ENCODE measurements at regions not wholly inside any gene's neighbourhood (a gene's known extent, or its start where the extent isn't known, plus 50 kb on each side); places are given as distances from the start of the nearest gene placed in this dataset.

DNA sequence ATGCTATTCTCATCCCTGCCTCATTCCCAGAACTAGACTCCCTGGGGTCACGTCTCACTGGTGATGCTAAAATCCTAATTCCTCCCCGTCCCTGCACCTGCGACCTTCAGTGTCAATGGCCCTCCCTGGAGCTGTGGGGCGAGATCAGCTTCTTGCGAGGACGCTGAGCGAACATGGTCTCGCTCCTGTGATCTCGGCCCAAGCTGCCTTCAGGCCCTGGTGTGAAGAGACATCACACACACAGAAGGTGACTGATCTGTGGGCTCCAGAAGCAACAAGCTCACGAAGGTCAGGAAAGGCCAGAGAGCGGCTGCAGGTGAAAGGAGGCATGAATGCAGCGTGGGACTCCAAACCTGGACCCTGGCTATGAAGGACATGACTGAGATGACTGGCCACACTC, 139.5 kb upstream of the CST7 start:
- ATAC-seq: no peak
- TF ChIP-seq EP300 (IDR thresholded peaks at IDR 0.05) (no peak), CTCF (IDR thresholded peaks at IDR 0.05) (no peak), POLR2AphosphoS5 (IDR thresholded peaks at IDR 0.05) (no peak), POLR2A (IDR thresholded peaks at IDR 0.05) (no peak)
- 80 to 93% methylated on average over 1 to 3 of the region's 12 CpGs for WGBS, 2 donors (ENCODE audit: low coverage in 1 of 2)

DNA sequence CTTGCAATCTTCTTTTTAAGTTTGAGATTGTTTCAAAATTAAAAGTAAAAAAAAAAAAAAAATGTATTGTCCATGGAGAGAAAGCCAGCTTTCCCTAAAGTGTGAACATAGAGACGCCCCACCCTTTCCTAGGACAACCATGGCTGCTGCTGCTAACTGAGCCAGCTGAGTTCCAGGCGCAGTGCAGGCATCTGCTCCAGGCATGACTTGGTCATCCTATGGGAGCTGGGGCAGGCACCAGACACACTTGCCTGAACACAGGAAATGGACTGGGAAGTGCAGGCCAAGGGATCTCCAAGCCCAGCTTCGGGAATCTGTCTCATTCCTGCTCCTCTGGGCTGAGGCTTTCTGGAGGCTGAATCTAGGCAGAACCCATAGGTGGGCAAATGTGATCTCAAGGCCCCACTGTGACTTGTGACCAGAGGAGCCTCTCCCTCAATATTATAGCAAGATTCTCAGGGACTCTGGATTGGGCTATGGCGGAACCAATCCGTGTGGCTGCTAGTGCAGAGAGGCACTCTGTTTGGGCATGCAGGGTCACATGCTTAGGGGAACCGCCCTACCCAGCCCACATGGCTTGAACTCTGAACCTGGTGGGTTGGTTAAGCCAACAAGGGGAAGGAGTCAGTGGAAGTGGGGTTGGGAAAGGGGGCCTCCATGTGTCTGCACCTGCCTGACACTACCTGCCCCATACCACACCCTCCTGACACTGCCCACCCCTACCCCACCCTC, 138.2 kb upstream of the CST7 start:
- H3K36me3 ChIP-seq: no peaks in the 10 kb centered on the region
- WGBS, 2 donors (ENCODE audit: low coverage in 1 of 2): 56 to 75% methylated on average over 1 to 2 of the region's 6 CpGs
- H3K27me3 ChIP-seq: peaks cover 29% of the 10 kb centered on the region
- no peak overlapping the region for H3K4me3 ChIP-seq
- no peak overlapping the region for H3K27ac ChIP-seq
- H3K9me3 ChIP-seq: no peaks in the 10 kb centered on the region
- ATAC-seq: no peak
- TF ChIP-seq EP300 (IDR thresholded peaks at IDR 0.05): no peak
- TF ChIP-seq POLR2A (IDR thresholded peaks at IDR 0.05): no peak
- no peak for TF ChIP-seq CTCF (IDR thresholded peaks at IDR 0.05)
- TF ChIP-seq POLR2AphosphoS5 (IDR thresholded peaks at IDR 0.05): no peak
- no peaks in the 10 kb centered on the region for H3K4me1 ChIP-seq

More for the DNA sequence above, 139.5 kb upstream of the CST7 start:
- H3K4me3 ChIP-seq: no peak overlapping the region
- H3K27ac ChIP-seq: no peak overlapping the region
- peaks cover 29% of the 10 kb centered on the region for H3K27me3 ChIP-seq
- H3K4me1 ChIP-seq: no peaks in the 10 kb centered on the region
- no peaks in the 10 kb centered on the region for H3K9me3 ChIP-seq
- no peaks in the 10 kb centered on the region for H3K36me3 ChIP-seq

DNA sequence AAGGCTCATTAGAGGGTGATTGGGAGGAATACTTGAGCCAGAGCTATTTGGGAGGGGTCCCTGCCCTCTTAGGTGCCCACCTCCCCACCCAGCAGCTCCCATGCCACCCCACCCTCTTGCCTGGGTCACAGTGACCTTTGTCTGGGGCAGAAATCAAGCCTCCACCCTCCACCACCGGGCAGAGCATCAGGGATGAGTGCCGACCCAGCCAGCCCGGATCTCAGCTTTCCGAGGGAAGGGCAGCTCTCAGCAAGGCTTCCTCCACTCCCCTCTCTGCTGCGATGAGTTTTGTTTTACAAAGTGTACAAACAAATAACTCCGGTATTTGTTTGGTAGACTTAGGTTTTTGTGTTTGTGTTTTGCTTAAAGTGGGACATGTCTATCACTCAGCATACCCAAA, 136.7 kb upstream of the CST7 start:
- H3K27me3 ChIP-seq: peaks cover 29% of the 10 kb centered on the region
- 69 to 70% methylated on average over 2 to 6 of the region's 6 CpGs for WGBS, 2 donors (ENCODE audit: low coverage in 1 of 2)
- H3K9me3 ChIP-seq: no peaks in the 10 kb centered on the region
- H3K27ac ChIP-seq: no peak overlapping the region
- H3K36me3 ChIP-seq: no peaks in the 10 kb centered on the region
- ATAC-seq: no peak
- H3K4me1 ChIP-seq: no peaks in the 10 kb centered on the region
- TF ChIP-seq EP300 (IDR thresholded peaks at IDR 0.05): no peak
- TF ChIP-seq POLR2A (IDR thresholded peaks at IDR 0.05): no peak
- no peak for TF ChIP-seq CTCF (IDR thresholded peaks at IDR 0.05)
- TF ChIP-seq POLR2AphosphoS5 (IDR thresholded peaks at IDR 0.05): no peak
- no peak overlapping the region for H3K4me3 ChIP-seq

DNA sequence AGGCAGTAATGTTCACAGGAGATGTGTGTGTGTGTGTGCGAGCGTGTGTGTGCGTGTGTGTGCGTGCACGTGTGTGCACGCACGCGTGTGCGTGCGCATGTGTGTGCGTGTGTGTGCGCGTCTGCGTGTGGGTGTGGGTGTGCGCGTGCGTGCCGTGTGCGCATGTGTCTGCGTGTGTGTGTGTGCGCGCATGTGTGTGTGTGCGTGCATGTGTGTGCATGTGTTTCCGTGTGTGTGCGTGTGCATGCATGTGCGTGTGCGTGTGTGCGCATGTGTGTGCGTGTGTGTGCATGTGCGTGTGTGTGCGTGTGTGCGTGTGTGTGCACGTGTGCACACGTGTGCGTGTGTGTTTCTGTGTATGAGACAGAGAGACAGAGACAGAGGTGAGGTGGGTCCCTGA, 136.0 kb upstream of the CST7 start:
- no peaks in the 10 kb centered on the region for H3K4me1 ChIP-seq
- peaks cover 29% of the 10 kb centered on the region for H3K27me3 ChIP-seq
- no peak overlapping the region for H3K27ac ChIP-seq
- 73 to 77% methylated on average over 6 to 14 of the region's 35 CpGs for WGBS, 2 donors (ENCODE audit: low coverage in 1 of 2)
- H3K4me3 ChIP-seq: no peak overlapping the region
- no peak for ATAC-seq
- no peaks in the 10 kb centered on the region for H3K36me3 ChIP-seq
- no peaks in the 10 kb centered on the region for H3K9me3 ChIP-seq
- TF ChIP-seq CTCF (IDR thresholded peaks at IDR 0.05) (no peak), POLR2AphosphoS5 (IDR thresholded peaks at IDR 0.05) (no peak), POLR2A (IDR thresholded peaks at IDR 0.05) (no peak), EP300 (IDR thresholded peaks at IDR 0.05) (no peak)

DNA sequence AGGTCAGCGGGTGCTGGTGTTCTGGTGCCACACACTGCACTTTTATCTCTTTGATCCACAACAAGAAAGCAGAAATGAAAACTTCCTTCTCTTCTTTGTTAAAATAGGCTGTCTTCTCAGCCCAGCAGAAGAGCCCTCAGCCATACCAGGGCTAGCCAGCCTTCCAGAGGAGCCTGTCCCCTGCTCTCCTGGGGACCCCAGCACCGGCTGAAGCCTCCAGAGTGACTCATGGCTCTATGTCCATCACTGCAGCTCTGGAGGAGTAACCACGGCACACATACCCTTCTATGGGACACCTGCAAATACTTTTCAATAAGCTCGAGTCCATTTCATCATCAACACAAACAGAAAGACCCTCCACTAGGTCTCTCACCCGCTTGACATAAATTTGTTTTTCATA, 135.6 kb upstream of the CST7 start:
- Histone ChIP-seq H3K27ac (no peak overlapping the region), H3K4me1 (no peaks in the 10 kb centered on the region), H3K9me3 (no peaks in the 10 kb centered on the region), H3K36me3 (no peaks in the 10 kb centered on the region), H3K4me3 (no peak overlapping the region), H3K27me3 (peaks cover 29% of the 10 kb centered on the region)
- no peak for ATAC-seq
- WGBS, 2 donors (ENCODE audit: low coverage in 1 of 2): 82% methylated on average over 4 to 5 of the region's 5 CpGs
- TF ChIP-seq CTCF (IDR thresholded peaks at IDR 0.05): no peak
- no peak for TF ChIP-seq EP300 (IDR thresholded peaks at IDR 0.05)
- TF ChIP-seq POLR2AphosphoS5 (IDR thresholded peaks at IDR 0.05): no peak
- no peak for TF ChIP-seq POLR2A (IDR thresholded peaks at IDR 0.05)

Measured in gastroesophageal sphincter (tissue), 4 donors.